Motor neuron (in vitro differentiated cells): ENCODE measurements at regions not wholly inside any gene's neighbourhood (a gene's known extent, or its start where the extent isn't known, plus 50 kb on each side); places are given as distances from the start of the nearest gene placed in this dataset.

ENCODE experiments used
- ATAC-seq, 8 experiments: fragments of 200-7000 bp; cut with Tn5 transposase; replicated peaks in 6 of 8; 2 replicates each; pipeline ENCODE4 v1.8.0; 2021; ENCODE audit warnings: mild to moderate bottlenecking in 8 of 8, moderate library complexity in 8 of 8
- H3K27ac ChIP-seq, 2 donors: fragments of 250-450 bp; sonication (Bioruptor Pico); 2 replicates each; pipeline ENCODE4 v1.9.0; 2021; ENCODE audit warnings: antibody characterized with exemption in 2 of 2, mild to moderate bottlenecking in 2 of 2, moderate library complexity in 1 of 2
- H3K4me1 ChIP-seq, 2 donors: fragments of 250-450 bp; sonication (Bioruptor Pico); replicated peaks in 1 of 2; 2 replicates each; pipeline ENCODE4 v1.6.1; 2021; ENCODE audit warnings: antibody characterized with exemption in 2 of 2, mild to moderate bottlenecking in 2 of 2, moderate library complexity in 1 of 2
- H3K4me3 ChIP-seq, 5 donors: fragments of 250-450 bp; sonication (Bioruptor Pico); 2 replicates each; pipeline ENCODE4 v1.9.0; 2021; ENCODE audit warnings: antibody characterized with exemption in 5 of 5, mild to moderate bottlenecking in 5 of 5, moderate library complexity in 4 of 5
- WGBS, 10 experiments: fragments of 450-650 bp; shearing (Covaris generic); methylation state at CpG; one replicate each; pipeline ENCODE4 v1.0.0; 2022; 5-methylcytosine and 5-hydroxymethylcytosine counted together
- in situ Hi-C, 9 experiments: fragments of 400-800 bp; cut with MboI; loops; one replicate each; pipeline ENCODE4 v1.15.0; 2021; ENCODE audit warnings: low sequenced_read_pairs in 9 of 9, low pct_unique_long_range_greater_than_20kb in 2 of 9; ENCODE audit not compliant: unreplicated experiment in 9 of 9

DNA sequence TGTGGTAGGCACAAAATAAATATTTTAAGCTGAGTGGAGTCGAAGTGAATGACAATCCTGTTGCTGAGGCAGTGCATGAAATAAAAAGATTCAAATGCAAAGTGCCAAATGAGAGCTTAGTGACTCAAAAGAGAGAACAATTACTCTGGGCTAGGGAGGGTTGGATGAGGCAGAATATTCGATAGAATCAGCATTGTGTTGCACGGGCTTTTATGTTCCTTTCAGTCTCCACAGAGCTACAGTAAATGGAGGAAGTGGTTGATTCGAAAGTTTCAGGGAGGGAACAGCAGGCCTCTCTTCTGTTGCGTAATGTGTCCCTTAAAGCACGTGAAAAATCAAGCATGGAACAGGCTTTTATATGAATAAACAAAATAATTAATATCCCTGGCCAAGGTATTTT, 599.3 kb upstream of the CELF2 start:
- peak overlapping the region in 1 of 2 donors; percentile 44 for H3K27ac ChIP-seq
- peaks cover 3 to 8% of the 10 kb centered on the region in 2 donors for H3K4me1 ChIP-seq
- no peak overlapping the region for H3K4me3 ChIP-seq
- peak in 5 of 8 experiments; percentile 92 to 98 (median 97) for ATAC-seq
- in situ Hi-C loops: no loop called here
- 0 to 30% (median 11%) methylated on average over 1 to 6 of the region's 6 CpGs; no CpG with 5 or more reads in 1 of the 10 experiments for WGBS, 10 experiments

DNA sequence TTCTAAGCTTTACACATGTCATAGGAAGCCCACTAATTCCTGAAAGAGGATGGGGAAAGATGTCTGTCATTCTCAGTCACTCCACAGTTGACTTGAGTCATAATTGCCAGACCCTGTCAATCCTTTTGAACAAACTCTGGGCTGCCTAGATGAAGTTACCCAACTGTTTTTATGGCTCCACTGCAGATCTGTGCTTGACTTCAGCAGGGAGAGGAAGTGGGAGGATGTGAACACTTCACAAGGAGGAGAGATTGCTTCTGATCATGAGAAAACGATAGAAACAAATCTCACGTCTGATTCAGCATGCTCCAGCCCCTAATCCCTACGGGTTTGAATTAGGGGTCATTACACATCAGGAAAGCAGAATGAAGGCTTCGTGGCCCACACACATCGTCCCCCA, 596.6 kb upstream of the CELF2 start:
- Histone ChIP-seq H3K4me1 (peaks cover 3 to 8% of the 10 kb centered on the region in 2 donors), H3K27ac (no peak overlapping the region), H3K4me3 (no peak overlapping the region)
- 0 to 92% (median 76%) methylated on average over 2 to 5 of the region's 5 CpGs; no CpG with 5 or more reads in 4 of the 10 experiments for WGBS, 10 experiments
- in situ Hi-C loops: no loop called here
- no peak for ATAC-seq

DNA sequence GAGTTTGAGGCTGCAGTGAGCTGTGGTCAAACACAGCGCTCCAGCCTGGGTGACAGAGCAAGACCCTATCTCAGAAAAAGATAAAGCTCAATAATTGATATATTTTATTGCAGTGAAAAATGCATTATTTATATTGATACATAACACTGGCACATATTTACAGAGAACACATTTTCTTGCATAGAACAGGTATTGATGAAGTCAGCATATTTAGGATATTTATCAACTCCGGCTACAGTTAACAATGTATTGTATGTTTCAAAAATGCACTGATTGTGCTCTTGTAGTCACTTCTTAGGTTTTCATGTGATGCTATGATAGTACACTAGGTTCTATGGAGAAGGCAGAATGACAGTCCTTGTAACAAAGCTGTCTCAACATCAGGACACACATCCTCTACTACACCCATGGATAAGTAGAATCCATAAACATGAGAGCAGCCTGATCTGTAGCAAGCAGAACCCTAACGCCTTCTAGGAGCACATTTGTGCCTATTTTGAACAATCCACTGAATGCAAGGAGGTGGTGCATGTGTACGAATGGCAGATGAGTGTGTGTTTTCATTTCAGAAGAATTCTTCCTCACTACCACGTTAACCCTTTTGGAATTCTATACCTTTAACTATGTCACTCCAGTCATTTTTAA, 586.1 kb upstream of the CELF2 start:
- peaks cover 0 to 2% of the 10 kb centered on the region in 2 donors for H3K4me1 ChIP-seq
- H3K27ac ChIP-seq: no peak overlapping the region
- H3K4me3 ChIP-seq: no peak overlapping the region
- WGBS, 10 experiments: 10 to 94% (median 80%) methylated on average over 2 to 5 of the region's 5 CpGs; no CpG with 5 or more reads in 1 of the 10 experiments
- in situ Hi-C loops: no loop called here
- ATAC-seq: no peak

DNA sequence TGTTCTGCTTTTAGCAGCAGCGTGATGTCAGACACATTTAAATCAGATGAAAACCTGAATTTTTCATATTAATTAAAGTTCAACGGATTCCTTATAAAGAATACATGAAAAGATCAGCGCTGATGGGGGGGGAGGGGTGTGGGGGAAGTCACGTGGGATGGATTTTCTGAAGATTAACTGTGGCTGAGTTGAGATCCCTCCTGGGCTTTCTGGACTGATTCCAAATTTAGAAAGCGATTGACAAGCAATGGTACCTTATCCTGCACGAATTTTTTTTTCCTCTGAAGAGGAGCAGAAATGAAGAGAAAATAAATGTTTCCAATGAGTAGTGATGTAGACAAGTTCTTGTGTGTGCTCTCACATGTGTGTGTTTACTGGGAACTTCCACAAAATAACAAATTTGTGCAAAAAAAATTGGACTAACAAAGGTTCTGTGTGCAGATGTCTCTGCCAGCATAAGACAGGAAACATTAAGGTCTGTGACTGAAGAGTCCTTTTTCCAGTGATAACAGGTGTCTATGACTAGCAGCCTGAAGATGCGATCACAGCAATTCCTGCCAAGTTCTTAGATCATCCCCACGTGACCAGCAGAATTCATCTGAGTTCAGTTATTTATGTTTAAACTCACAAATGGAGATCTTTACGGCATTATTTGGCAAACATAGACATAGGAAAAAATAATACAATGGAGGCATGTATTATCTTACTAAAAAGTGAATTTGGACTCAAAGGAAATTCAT, 585.2 kb upstream of the CELF2 start:
- in situ Hi-C loops: no loop called here

DNA sequence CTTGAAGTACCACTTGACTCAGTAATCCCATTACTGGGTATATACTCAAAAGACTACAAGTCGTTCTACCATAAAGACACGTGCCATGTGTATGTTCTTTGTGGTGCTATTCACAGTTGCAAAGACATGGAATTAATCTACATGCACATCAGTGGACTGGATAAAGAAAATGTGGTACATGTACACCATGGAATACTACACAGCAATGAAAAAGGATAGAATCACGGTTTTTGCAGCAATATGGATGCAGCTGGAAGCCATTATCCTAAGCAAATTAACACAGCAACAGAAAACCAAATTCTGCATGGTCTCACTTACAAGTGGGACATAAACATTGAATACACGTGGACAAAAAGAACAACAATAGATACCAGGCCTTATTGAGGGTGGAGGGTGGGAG, 583.4 kb upstream of the CELF2 start:
- H3K4me3 ChIP-seq: no peak overlapping the region
- ATAC-seq: no peak
- H3K4me1 ChIP-seq: peaks cover 0 to 2% of the 10 kb centered on the region in 2 donors
- in situ Hi-C loops: no loop called here
- 43 to 100% (median 94%) methylated on average over 1 to 4 of the region's 4 CpGs for WGBS, 10 experiments
- H3K27ac ChIP-seq: no peak overlapping the region

More for the DNA sequence above, 585.2 kb upstream of the CELF2 start:
- H3K4me1 ChIP-seq: peaks cover 0 to 2% of the 10 kb centered on the region in 2 donors
- no peak overlapping the region for H3K27ac ChIP-seq
- WGBS, 10 experiments: 7 to 92% (median 62%) methylated on average over 3 to 9 of the region's 9 CpGs; no CpG with 5 or more reads in 2 of the 10 experiments
- H3K4me3 ChIP-seq: no peak overlapping the region
- ATAC-seq: no peak

DNA sequence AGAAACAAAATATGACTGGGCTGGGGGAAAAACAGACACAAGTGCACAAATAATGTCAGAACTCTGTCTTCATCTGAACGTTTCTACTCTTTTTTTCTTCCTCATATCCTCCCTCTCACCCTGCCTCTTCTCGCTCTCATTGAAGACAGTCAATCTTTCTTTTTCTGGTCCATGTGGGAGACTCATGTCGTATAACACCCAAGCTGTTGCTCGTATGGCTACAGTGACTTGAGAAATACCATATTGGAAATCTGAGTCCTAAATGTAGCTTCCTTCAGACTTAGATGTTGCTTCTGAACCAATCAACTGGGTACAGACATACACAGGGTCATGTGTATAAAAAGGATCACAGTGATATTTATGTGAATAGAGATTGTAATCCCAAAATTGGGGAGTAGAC, 579.8 kb upstream of the CELF2 start:
- no peak overlapping the region for H3K27ac ChIP-seq
- no peak for ATAC-seq
- 0 to 92% (median 76%) methylated on average over 2 to 4 of the region's 4 CpGs; no CpG with 5 or more reads in 1 of the 10 experiments for WGBS, 10 experiments

DNA sequence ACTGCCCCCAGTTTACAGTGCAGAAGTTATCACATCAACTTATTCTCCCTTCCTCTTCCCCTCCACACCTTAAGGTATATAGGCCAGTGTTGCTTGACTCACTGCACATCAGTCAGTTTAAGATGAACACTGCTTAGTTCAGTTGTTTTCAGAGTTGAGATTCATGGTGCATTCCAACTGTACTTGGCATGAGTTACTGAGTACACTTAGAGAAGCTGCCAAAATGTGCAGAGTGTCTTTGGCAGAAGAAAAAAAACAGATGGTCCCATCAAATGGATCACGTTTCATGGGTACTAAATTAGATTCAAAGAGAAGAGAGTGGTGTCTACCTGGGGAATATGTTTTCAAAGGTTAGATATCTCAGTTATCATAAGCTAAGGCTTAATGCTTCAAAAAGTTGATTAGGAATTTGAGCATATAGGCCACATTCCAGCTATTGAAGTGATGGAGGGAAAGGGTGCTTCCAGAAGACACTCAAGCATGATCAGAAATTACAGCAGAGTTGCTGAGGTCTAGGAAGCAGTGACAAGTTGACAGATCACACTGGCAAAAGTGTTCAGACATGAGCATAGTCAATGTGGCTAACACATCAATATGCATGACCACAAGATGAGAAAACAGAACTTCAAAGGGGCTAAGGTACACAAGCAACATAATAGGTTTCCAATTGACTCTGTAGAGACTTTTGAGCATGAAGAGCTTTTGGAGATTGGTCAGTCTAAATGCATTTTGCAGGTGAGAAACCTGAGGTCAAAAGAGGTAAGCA, 579.2 kb upstream of the CELF2 start:
- no peak overlapping the region for H3K4me3 ChIP-seq
- in situ Hi-C loops: no loop called here
- WGBS, 10 experiments: 0 to 100% (median 71%) methylated on average over 1 of the region's 1 CpG; no CpG with 5 or more reads in 3 of the 10 experiments
- no peak overlapping the region for H3K27ac ChIP-seq
- ATAC-seq: no peak
- H3K4me1 ChIP-seq: peaks cover 4 to 5% of the 10 kb centered on the region in 2 donors

More for the DNA sequence above, 579.8 kb upstream of the CELF2 start:
- in situ Hi-C loops: no loop called here
- Histone ChIP-seq H3K4me3 (no peak overlapping the region), H3K4me1 (peaks cover 4 to 5% of the 10 kb centered on the region in 2 donors)

DNA sequence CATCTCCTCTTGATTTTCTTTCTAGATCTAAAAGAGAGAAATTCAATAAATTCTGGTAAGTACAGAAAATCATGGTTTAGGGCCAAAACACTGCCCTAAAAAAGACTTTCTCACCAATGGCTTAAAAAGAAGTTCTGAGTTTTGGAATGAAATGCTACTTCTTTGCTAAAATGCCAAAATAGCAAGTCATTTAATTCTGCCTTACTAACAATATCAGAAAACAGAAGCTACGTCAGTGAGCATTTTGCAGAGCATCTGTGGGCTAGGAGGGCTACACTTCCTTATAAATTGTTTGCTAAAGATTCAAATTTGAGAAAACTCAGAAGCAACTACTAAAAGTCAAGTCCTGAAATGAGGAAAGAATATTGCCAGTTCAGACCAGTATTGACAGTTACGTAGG, 560.8 kb upstream of the CELF2 start:
- Histone ChIP-seq H3K27ac (no peak overlapping the region), H3K4me3 (no peak overlapping the region), H3K4me1 (peaks cover 0 to under 1% of the 10 kb centered on the region in 2 donors)
- 40 to 100% (median 92%) methylated on average over 1 to 2 of the region's 2 CpGs; no CpG with 5 or more reads in 1 of the 10 experiments for WGBS, 10 experiments
- in situ Hi-C loops: no loop called here
- no peak for ATAC-seq

DNA sequence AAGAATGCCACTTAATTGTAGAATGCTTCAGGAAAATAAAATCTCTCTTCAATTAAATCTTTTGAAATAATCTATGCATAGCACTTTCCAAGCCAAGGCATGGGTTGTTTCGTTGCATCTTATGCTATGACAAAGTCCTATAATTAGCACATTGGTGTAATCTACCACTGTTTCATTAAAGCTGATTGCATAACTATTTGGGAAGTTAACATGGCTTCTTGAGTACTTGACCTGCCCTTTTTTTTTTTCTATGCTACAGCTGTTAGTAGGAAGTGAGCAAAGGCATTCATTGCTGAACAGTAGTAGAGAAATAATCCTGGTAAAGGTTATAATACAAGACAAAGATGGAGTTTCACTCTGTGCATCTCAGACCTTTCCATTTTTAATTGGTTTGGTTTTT, 557.2 kb upstream of the CELF2 start:
- H3K27ac ChIP-seq: no peak overlapping the region

DNA sequence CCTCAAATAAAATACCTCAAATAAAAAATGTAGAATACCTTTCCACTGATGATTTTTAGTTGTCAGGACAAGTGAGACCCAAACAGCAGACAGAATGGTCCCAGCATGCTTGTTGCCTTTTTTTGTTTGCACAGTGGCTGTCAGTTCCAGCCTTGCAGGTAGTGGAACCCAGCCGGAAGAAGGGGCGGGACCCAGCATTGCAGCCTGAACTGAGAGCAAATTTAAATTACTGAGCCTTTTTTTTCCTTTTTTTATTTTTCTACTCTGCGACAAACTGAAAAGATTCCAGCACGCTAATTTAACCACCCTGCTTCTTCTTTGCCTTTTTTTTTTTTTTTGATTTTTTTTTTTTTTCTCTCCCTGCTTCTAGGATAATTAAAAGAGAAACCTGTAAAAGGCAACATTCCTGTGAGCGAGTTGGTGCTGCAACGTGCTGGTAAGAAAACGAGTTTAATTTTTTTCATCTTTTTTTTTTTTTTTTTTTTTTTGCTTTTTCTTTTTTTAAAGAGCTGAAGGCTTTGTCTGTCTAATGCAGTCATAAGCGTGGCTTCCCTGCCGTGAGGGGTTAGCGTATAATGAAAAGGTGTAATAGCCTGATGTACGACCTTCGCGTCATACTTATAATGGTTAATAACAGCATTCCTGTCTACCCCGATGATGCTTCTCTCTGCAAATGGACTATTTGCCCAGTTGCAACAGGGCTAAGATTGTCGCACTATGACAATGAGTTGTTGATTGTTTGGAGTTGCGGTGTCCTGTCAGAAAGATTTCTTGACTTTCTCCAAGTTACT, 555.3 kb upstream of the CELF2 start:
- Histone ChIP-seq H3K4me3 (no peak overlapping the region), H3K27ac (no peak overlapping the region), H3K4me1 (peaks cover 0 to 8% of the 10 kb centered on the region in 2 donors)
- ATAC-seq: peak in 1 of 8 experiments; percentile 37
- WGBS, 10 experiments: 49 to 89% (median 73%) methylated on average over 9 to 16 of the region's 16 CpGs
- in situ Hi-C loops: no loop called here

More for the DNA sequence above, 557.2 kb upstream of the CELF2 start:
- Histone ChIP-seq H3K4me3 (no peak overlapping the region), H3K4me1 (peaks cover 0 to 8% of the 10 kb centered on the region in 2 donors)
- in situ Hi-C loops: no loop called here
- WGBS, 10 experiments: 14 to 100% (median 90%) methylated on average over 1 of the region's 1 CpG; no CpG with 5 or more reads in 1 of the 10 experiments
- ATAC-seq: no peak

DNA sequence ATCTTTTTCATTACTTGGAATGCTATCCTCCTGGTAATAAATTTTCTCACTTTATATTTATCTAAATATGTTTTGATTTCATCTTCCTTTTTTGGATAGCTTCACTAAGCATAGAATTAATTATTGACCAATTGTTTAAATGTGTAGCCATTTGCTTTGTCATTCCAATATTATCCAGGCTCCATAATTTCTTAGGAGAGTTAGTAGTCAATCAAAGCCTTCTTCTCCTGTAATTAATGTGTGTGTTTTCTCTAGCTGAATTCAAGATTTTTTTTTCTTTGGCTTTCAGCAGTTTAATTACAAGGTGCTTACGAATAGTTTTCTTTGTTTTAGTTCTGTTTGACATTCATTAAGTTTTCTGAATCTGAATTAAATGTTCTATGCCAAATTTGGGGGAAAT, 545.9 kb upstream of the CELF2 start:
- in situ Hi-C loops: no loop called here
- no peak for ATAC-seq

DNA sequence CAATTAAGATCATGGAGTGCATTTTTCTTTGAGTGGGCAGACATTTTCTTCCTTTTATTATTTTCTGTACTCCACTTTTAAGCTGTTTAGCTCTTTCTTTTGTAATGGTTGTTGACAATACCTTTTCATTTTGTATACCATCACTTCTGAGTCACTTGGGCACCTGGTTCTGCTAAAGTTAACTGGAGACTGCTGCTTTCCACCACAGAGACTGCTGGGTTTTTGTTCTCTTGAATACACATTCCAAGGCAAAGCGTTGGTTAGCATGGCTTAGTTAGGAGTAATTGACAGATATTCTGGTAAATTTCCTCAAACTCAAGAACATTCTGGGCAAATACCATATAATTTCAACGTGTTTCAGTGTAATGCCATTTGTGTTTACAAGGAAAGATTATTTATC, 541.9 kb upstream of the CELF2 start:
- in situ Hi-C loops: no loop called here
- peaks cover 0 to 6% of the 10 kb centered on the region in 2 donors for H3K4me1 ChIP-seq
- ATAC-seq: no peak
- H3K4me3 ChIP-seq: no peak overlapping the region
- 0 to 57% (median 39%) methylated on average over 1 to 2 of the region's 2 CpGs; no CpG with 5 or more reads in 2 of the 10 experiments for WGBS, 10 experiments
- no peak overlapping the region for H3K27ac ChIP-seq

More for the DNA sequence above, 545.9 kb upstream of the CELF2 start:
- Histone ChIP-seq H3K4me1 (no peaks in the 10 kb centered on the region), H3K4me3 (no peak overlapping the region), H3K27ac (no peak overlapping the region)
- 8 to 91% (median 69%) methylated on average over 1 of the region's 1 CpG for WGBS, 10 experiments
